SK-N-MC (cell line): ENCODE measurements at regions not wholly inside any gene's neighbourhood (a gene's known extent, or its start where the extent isn't known, plus 50 kb on each side); places are given as distances from the start of the nearest gene placed in this dataset.

Experiments
- EZH2 ChIP-seq: fragments of 200-600 bp; sonication (generic); IDR thresholded peaks from one replicate; pipeline ENCODE4 v1.6.1; 2017; ENCODE audit warnings: antibody characterized with exemption
- POLR2AphosphoS5 ChIP-seq: IDR thresholded peaks from 2 replicates; pipeline ENCODE4 v1.6.1; 2012; ENCODE audit warnings: mild to moderate bottlenecking, low read depth, low read length, borderline replicate concordance

DNA sequence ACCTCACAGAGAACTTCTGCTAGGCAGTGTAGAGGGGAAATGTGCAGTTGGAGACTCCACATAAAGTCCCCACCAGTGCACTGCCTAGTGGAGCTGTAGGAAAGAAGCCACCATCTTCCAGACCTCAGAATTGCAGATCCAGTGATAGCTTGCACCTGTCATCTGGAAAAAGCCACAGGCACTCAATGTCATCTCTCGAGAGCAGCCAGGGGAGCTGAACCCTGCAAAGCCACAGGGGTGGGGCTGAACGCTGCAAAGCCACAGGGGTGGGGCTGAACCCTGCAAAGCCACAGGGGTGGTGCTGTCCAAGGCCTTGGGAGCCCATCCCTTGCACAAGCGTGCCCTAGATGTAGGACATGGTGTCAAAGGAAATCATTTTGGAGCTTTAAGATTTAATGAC, 1226.3 kb downstream of the PCDH7 start:
- no peak for TF ChIP-seq POLR2AphosphoS5
- TF ChIP-seq EZH2 = no peak
